HAP-1 (cell line): ENCODE measurements at regions not wholly inside any gene's neighbourhood (a gene's known extent, or its start where the extent isn't known, plus 50 kb on each side); places are given as distances from the start of the nearest gene placed in this dataset.

Experiments
- DNase-seq, 2 experiments: peaks; one replicate each; pipeline ENCODE4 v3.0.0-alpha.2; 2016 to 2020; ENCODE audit warnings: low spot score in 2 of 2
- H3K27me3 ChIP-seq: fragments of 250-450 bp; sonication (Bioruptor Pico); 2 replicates; pipeline ENCODE4 v1.5.1; 2020; ENCODE audit warnings: low read depth, mild to moderate bottlenecking, moderate library complexity
- H3K36me3 ChIP-seq: fragments of 250-450 bp; sonication (Bioruptor Pico); replicated peaks from 2 replicates; pipeline ENCODE4 v1.5.1; 2020; ENCODE audit warnings: mild to moderate bottlenecking
- H3K4me1 ChIP-seq: fragments of 250-450 bp; sonication (Bioruptor Pico); 2 replicates; pipeline ENCODE4 v1.5.1; 2020; ENCODE audit warnings: mild to moderate bottlenecking
- H3K4me3 ChIP-seq: fragments of 250-450 bp; sonication (Bioruptor Pico); 2 replicates; pipeline ENCODE4 v1.5.1; 2020; ENCODE audit warnings: mild to moderate bottlenecking, moderate library complexity
- H3K9me3 ChIP-seq: fragments of 250-450 bp; sonication (Bioruptor Pico); 2 replicates; pipeline ENCODE4 v1.5.1; 2020; ENCODE audit warnings: mild to moderate bottlenecking, moderate library complexity
- in situ Hi-C: fragments of 300-500 bp; cut with MboI; formaldehyde crosslinking; loops from 3 replicates; pipeline ENCODE4 v1.14.3; 2020; ENCODE audit warnings: low sequenced_read_pairs, inconsistent platforms, mixed read lengths

- no peaks in the 10 kb centered on the region for H3K9me3 ChIP-seq
- H3K4me3 ChIP-seq = no peak overlapping the region
- no peak for DNase-seq
- H3K4me1 ChIP-seq = no peaks in the 10 kb centered on the region
- no peaks in the 10 kb centered on the region for H3K27me3 ChIP-seq
- in situ Hi-C loops = no loop called here
- H3K36me3 ChIP-seq = no peaks in the 10 kb centered on the region
Measured at GRCh38 chr15:47288794-47289193, 428.5 kb upstream of the SEMA6D start.

GRCh38 chr15:47289656-47290055 is 427.6 kb upstream of the SEMA6D start:
- in situ Hi-C loops = no loop called here
- Histone ChIP-seq H3K4me1 (no peaks in the 10 kb centered on the region), H3K9me3 (no peaks in the 10 kb centered on the region), H3K27me3 (no peaks in the 10 kb centered on the region), H3K36me3 (no peaks in the 10 kb centered on the region), H3K4me3 (no peak overlapping the region)
- no peak for DNase-seq

- no peaks in the 10 kb centered on the region for H3K27me3 ChIP-seq
- H3K4me3 ChIP-seq = no peak overlapping the region
- in situ Hi-C loops = no loop called here
- H3K4me1 ChIP-seq = no peaks in the 10 kb centered on the region
- H3K36me3 ChIP-seq = no peaks in the 10 kb centered on the region
- no peaks in the 10 kb centered on the region for H3K9me3 ChIP-seq
- DNase-seq = no peak
Measured at GRCh38 chr15:47291767-47292166, 425.5 kb upstream of the SEMA6D start.

DNA sequence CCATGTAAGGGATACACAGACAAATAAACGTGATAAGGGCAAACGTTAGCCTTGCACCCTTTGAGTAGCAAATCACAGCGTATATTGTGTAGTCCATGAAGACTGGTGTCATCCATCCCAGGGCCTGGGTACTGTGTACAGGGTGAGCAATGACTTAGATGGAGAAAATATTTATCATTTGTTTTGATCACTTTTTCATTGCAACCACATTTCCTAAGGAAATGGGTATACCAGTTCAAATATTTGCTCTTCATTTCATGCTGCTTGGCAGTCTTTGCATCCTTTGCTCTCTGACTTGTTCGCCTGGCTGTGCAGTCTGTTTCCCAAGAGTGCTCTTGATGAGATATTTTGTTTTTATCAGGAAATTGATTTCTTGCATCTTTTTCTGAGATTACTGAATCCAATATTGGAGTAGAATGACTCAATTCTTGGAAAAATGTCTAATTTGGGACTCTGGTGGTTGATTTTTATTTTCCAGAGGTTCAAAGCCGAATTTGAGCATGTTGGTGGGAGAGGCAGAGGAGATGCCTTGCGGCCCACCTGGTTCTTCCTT is 424.6 kb upstream of the SEMA6D start:
- Histone ChIP-seq H3K36me3 (no peaks in the 10 kb centered on the region), H3K27me3 (no peaks in the 10 kb centered on the region), H3K4me1 (no peaks in the 10 kb centered on the region), H3K9me3 (no peaks in the 10 kb centered on the region), H3K4me3 (no peak overlapping the region)
- in situ Hi-C loops = no loop called here
- DNase-seq = no peak

GRCh38 chr15:47293466-47294162 is 423.7 kb upstream of the SEMA6D start:
- Histone ChIP-seq H3K9me3 (no peaks in the 10 kb centered on the region), H3K4me1 (no peaks in the 10 kb centered on the region), H3K27me3 (no peaks in the 10 kb centered on the region), H3K4me3 (no peak overlapping the region), H3K36me3 (no peaks in the 10 kb centered on the region)
- in situ Hi-C loops = no loop called here
- no peak for DNase-seq

DNA sequence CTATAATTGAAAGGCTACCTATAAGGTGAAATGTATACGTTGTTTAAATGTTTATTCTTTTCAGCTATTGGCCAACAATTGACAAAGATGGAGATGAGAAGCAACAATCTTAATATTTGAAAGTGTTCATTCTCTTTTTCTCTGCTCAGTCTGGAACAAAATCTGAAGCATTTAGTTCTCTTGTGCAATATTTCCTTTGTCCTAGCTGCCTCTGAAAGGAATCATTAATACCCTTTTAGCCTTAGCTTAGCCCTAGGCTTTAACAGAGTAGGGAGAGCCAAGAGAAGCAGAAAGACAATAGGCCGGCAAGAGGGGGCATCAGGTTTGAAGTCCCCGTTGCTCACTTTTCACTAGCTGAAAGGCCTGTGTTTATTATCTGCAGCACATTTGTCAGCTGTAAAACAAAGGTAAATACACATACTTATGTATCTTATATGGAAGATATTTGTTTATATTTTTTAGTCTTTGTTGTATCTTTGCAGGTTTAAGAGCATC is 422.5 kb upstream of the SEMA6D start:
- in situ Hi-C loops = no loop called here
- no peaks in the 10 kb centered on the region for H3K36me3 ChIP-seq
- DNase-seq = no peak
- H3K27me3 ChIP-seq = no peaks in the 10 kb centered on the region
- H3K4me1 ChIP-seq = no peaks in the 10 kb centered on the region
- H3K9me3 ChIP-seq = no peaks in the 10 kb centered on the region
- H3K4me3 ChIP-seq = no peak overlapping the region

GRCh38 chr15:47296881-47297280 is 420.4 kb upstream of the SEMA6D start:
- Histone ChIP-seq H3K4me1 (no peaks in the 10 kb centered on the region), H3K36me3 (no peaks in the 10 kb centered on the region), H3K27me3 (no peaks in the 10 kb centered on the region), H3K9me3 (no peaks in the 10 kb centered on the region), H3K4me3 (no peak overlapping the region)
- in situ Hi-C loops = no loop called here
- no peak for DNase-seq

- in situ Hi-C loops = no loop called here
- Histone ChIP-seq H3K9me3 (no peaks in the 10 kb centered on the region), H3K27me3 (no peaks in the 10 kb centered on the region), H3K4me1 (no peaks in the 10 kb centered on the region), H3K36me3 (no peaks in the 10 kb centered on the region), H3K4me3 (no peak overlapping the region)
- DNase-seq = no peak
Measured at GRCh38 chr15:47299846-47300434, 417.4 kb upstream of the SEMA6D start.

GRCh38 chr15:47300596-47300995 is 416.7 kb upstream of the SEMA6D start:
- DNase-seq = no peak
- H3K36me3 ChIP-seq = no peaks in the 10 kb centered on the region
- in situ Hi-C loops = no loop called here
- no peaks in the 10 kb centered on the region for H3K27me3 ChIP-seq
- H3K9me3 ChIP-seq = no peaks in the 10 kb centered on the region
- no peaks in the 10 kb centered on the region for H3K4me1 ChIP-seq
- no peak overlapping the region for H3K4me3 ChIP-seq

GRCh38 chr15:47301481-47301880 is 415.8 kb upstream of the SEMA6D start:
- no peak for DNase-seq
- in situ Hi-C loops = no loop called here
- H3K27me3 ChIP-seq = no peaks in the 10 kb centered on the region
- H3K36me3 ChIP-seq = no peaks in the 10 kb centered on the region
- H3K4me3 ChIP-seq = no peak overlapping the region
- no peaks in the 10 kb centered on the region for H3K9me3 ChIP-seq
- no peaks in the 10 kb centered on the region for H3K4me1 ChIP-seq

GRCh38 chr15:47304656-47305055 is 412.6 kb upstream of the SEMA6D start:
- Histone ChIP-seq H3K4me1 (no peaks in the 10 kb centered on the region), H3K36me3 (no peaks in the 10 kb centered on the region), H3K27me3 (no peaks in the 10 kb centered on the region), H3K9me3 (no peaks in the 10 kb centered on the region), H3K4me3 (no peak overlapping the region)
- DNase-seq = no peak
- in situ Hi-C loops = no loop called here

GRCh38 chr15:47312161-47312560 is 405.1 kb upstream of the SEMA6D start:
- in situ Hi-C loops = no loop called here
- Histone ChIP-seq H3K4me1 (no peaks in the 10 kb centered on the region), H3K27me3 (no peaks in the 10 kb centered on the region), H3K4me3 (no peak overlapping the region), H3K36me3 (no peaks in the 10 kb centered on the region), H3K9me3 (no peaks in the 10 kb centered on the region)
- DNase-seq = no peak

DNA sequence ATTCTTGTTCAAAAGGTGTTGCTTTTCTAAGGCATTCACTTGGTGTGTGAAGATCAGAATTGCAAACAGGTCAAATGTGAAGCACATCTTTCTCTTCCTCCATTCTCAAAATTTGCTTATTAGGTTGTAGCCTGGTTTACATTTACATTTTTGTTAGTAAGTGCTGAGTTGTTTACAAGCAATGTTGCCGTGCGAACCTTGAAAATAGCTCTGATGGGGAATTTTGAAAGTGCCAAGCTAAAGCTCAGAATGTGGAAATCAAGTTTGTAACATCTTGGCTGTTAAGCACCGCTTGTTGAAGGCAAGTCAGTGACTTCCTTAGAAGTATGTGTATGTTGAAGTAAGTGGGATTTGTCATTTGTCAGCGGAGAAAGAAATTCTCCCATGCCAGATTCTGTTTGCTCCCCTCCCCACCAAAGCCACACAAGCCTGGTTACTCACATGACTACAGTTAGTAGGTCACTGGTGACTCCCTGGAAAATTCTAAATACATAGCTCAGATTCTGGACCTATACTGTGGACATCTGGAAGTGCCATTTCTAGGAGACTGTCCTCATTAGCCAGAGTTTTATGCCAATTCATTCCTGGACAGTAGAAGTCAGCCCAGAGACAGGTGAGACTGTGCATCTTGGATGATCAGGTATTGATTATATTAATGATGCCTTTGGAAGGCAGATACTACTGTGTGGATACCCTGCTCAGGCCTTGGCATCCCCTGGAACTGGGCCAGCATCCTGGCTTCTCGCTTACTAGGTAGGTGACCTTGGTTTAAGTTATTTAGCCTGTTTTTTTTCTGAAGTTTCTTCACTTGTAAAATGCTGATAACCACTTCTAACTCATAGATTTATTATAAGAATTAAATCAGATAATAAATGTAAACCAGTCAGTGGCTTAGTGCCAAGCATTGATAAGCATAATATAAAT is 390.6 kb upstream of the SEMA6D start:
- no peaks in the 10 kb centered on the region for H3K27me3 ChIP-seq
- H3K4me1 ChIP-seq = no peaks in the 10 kb centered on the region
- in situ Hi-C loops = no loop called here

More for the DNA sequence above, 390.6 kb upstream of the SEMA6D start:
- Histone ChIP-seq H3K36me3 (no peaks in the 10 kb centered on the region), H3K9me3 (no peaks in the 10 kb centered on the region), H3K4me3 (no peak overlapping the region)
- no peak for DNase-seq
